Activated CD4-positive, alpha-beta T cell treated with anti-CD3 and anti-CD28 coated beads for 48 hours (primary cell): ENCODE measurements at regions not wholly inside any gene's neighbourhood (a gene's known extent, or its start where the extent isn't known, plus 50 kb on each side); places are given as distances from the start of the nearest gene placed in this dataset.
"Not testable (repeated sequence)": the region's sequence is repeated elsewhere in the genome, so short reads cannot be mapped to it uniquely, and the experiment has no call there.

Experiments used
- DNase-seq: peaks from one replicate; pipeline ENCODE4 v3.0.0-alpha.2; 2020

DNA sequence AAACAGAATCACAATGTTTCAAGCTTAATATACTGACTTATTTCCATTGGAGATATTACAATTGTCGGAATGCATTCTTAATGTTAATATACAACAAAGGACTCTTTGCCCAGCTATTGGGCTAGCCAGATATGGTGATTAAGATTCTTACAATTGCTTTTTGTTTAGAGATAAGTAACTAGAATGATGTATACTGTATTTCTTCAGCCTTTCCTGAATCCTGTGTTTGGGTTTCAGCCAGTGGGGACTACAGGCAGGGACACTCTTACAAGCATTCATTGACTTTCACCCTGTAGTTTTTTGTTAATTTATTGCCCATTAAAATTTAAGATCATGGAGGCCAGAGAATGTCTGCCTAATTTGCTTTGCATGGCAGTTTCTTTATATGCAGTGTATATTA, 254.1 kb upstream of the TMEFF2 start:
- DNase-seq: no peak

DNA sequence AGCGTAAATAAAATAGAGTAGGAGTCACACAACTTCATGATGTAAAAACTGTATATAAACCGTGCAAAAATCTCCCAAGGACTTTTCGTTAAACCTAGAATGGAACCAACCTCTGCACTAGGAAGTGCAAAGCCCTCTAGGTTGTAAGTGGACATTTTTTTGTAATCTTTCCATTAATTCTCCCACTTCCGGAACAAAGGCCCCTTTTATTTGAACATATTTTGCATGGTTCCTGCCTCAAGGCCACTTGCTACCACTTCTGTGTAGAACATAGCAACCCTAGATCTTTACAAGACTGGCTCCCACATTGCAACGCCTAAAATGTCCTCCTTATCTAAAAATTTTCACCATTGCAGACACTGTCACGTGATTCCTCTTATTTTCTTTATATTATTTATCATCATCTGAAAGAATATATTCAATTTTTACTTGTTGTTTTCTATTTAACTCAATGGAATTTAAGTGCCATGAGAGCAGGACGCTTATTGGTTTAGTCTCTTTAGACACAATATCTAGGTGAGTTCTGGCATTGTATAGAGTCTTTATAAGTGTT, 249.6 kb upstream of the TMEFF2 start:
- DNase-seq: no peak

DNA sequence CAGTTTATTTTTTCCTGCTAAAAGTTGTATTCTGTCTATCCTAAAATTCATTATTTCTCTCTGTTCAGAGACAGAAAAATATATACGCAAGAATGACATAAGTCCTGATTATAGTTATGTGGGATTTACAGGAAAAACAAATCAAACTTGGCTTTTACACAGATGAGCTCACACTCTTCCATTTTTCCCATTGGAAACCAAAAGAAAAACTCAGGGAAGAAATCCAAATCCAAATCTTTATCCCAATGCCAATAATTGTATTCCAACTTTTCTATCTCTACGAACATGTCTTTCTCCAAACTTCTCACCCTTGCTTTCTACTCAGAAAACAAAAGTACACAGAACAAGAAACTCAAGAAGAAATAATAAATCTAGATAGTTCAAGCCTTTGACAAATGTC, 249.1 kb upstream of the TMEFF2 start:
- DNase-seq: no peak

GRCh38 chr2:192438239-192438638, 243.5 kb upstream of the TMEFF2 start:
- no peak for DNase-seq

DNA sequence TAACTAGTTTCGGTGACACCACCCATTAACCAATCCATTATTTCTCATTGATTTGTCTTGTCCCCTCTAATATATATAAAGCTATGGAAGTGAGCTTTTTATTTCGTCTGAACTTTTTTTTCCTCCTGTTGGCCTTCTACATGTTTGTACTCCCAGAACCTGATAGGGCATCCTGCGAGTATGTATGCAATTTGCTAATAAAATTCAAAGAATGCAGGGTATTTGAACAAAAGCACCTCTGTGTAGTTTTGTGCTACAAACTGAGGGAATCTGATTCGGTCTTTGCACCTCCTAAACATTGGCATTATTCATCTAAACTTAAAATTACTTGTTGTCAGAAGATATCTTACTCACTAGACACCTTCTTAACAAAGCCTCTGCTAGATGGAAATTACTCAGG, 242.9 kb upstream of the TMEFF2 start:
- no peak for DNase-seq

DNA sequence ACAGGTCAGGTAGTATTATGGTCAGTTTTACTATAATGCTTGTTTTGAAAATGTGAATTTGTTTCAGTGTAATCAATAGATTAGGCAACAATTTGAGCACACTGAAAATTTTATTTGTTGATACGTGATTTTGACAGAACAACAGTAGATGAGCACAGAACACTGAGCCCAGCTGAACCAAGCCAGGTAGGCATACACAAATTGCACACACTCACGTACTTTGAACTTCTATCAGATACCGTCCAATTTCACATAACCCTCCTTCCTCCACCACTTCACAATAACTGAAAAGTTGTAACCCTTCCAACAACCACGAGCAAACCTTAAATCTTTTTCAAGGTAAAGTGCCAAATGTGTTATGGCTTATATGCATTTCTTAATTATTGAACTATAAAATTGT, 229.5 kb upstream of the TMEFF2 start:
- no peak for DNase-seq

- no peak for DNase-seq
Observed at GRCh38 chr2:192419786-192420185, 225.1 kb upstream of the TMEFF2 start.

DNA sequence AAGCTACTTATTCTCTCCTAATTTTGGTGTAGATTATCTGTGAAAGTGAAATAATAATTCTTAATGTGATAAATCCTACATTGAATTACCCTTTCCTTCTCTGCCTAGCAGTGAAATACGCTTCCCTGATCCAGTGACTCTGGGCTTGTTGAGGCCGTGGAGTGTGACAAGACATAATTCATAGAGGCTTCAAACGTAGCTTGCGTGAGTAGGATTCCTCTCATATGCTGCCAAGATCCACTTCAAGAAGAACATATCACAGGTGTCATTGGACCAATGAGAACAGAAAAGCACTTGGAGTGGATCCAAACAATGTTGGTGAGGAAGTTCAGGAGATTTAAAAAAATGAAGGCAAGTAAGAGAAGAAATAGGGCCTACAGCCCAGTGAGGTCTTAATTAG, 221.3 kb upstream of the TMEFF2 start:
- no peak for DNase-seq

- no peak for DNase-seq
Observed at GRCh38 chr2:192414794-192415193, 220.1 kb upstream of the TMEFF2 start.

DNA sequence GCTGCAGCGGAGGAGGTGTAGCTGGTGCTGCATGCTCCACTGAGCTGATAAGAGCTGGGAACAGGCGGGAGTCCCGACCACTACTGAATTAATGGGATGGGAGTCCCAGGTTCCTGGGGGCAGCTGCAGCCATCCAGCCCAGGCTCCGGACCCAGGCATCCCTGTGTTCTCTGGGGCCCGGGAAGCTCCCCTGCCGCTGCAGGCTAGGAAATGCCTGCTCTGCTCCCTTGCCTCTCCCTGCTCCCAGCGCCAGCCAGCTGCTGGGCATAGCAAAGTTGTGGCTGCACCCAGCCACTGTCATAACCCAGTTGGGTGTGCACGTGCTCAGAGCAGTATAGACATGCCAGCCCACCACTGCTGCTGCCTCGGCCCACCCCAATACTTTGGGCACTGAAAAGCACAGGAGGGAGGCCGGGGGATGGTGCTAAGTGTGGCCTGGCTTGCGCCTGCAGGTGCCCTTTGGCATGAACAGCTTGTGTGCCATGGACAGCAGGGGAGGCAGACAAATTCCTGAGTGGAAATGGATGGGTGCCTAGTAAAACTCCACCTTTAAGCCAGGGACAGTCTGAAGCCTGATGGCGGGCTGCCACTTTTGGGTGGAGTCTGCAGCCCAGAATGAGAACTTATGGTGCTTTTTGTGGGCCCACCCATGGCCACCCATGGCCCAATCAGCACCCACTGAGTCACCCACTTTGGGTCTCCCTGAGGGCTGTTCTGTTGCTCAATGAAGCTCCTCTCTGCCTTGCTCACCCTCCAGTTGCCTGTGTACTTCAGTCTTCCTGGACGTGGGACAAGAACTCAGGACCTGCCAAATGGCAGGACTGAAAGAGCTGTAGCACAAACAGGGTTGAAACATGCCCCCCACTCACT, 219.3 kb upstream of the TMEFF2 start:
- DNase-seq: no peak

DNA sequence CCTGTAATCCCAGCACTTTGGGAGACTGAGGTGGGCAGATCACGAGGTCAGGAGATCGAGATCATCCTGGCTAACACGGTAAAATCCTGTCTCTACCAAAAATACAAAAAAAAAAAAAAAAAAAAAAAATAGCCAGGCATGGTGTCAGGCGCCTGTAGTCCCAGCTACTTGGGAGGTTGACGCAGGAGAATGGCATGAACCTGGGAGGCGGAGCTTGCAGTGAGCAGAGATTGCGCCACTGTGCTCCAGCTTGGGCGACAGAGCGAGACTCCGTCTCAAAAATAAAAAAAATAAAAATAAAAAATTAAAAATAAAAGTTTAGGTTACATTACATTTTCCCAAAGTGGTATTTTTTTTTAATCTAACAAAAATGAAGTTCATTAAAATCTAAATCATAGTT, 218.1 kb upstream of the TMEFF2 start:
- DNase-seq: not testable (repeated sequence)

DNA sequence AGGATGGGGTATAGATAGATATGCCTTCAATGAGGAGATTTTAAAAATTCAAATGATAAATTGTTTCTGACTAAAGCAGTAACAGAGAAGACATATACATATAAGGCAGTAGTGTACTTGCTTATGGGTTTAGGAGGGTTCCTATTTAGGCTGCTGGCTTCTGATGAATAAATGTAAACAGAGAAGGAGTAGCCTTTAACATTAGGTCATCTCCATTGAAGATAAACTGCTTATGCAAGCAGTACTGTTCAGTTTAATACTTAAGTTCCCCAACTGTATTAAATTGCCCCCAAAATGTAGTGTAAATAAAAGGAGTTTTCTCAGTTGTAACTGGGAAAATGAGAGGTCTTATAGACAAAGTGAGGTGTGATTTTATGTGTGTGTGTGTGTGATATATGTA, 217.7 kb upstream of the TMEFF2 start:
- DNase-seq: no peak

DNA sequence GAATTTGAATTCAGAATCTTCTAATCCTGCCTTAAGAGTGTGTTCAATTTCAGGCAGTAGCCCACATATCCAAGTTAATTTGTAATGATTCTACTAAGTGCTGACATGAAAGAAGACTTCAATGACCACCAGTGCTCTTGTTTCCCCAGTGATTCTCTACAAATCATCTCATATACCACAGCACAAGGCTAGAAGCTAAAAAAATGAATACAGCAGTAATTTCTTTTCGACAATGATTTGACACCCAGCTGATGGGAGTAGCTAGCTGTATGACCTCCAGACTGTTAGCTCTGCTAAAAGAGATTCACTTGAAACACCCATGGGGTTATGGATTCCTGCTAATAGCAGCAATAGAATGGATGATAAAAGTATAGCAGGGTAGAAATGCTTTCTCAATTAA, 217.0 kb upstream of the TMEFF2 start:
- no peak for DNase-seq

DNA sequence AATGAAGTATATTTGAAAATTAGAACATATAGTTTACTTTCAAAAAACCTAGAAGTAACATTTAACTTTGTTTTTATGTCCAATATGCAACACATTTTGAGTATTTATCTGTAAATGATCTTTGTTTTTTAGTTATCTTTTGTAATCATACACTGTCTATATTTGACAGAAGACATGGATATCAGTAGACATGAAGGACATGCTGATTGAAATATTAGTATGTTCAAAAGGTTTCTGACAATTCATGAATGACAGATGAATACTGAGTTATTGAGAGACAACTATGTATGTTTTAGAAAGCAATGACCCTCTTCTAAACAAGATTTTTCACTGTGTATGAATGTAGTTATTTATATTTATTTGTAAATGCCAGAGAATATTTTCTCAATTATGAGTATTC, 215.6 kb upstream of the TMEFF2 start:
- DNase-seq: no peak

- DNase-seq: no peak
Observed at GRCh38 chr2:192407692-192408091, 213.0 kb upstream of the TMEFF2 start.

- DNase-seq: no peak
Observed at GRCh38 chr2:192398236-192398635, 203.5 kb upstream of the TMEFF2 start.

GRCh38 chr2:192394605-192395004, 199.9 kb upstream of the TMEFF2 start:
- DNase-seq: no peak

GRCh38 chr2:192391041-192391440, 196.3 kb upstream of the TMEFF2 start:
- no peak for DNase-seq

GRCh38 chr2:192390401-192390800, 195.7 kb upstream of the TMEFF2 start:
- DNase-seq: no peak

GRCh38 chr2:192384191-192384590, 189.5 kb upstream of the TMEFF2 start:
- not testable (repeated sequence) for DNase-seq

DNA sequence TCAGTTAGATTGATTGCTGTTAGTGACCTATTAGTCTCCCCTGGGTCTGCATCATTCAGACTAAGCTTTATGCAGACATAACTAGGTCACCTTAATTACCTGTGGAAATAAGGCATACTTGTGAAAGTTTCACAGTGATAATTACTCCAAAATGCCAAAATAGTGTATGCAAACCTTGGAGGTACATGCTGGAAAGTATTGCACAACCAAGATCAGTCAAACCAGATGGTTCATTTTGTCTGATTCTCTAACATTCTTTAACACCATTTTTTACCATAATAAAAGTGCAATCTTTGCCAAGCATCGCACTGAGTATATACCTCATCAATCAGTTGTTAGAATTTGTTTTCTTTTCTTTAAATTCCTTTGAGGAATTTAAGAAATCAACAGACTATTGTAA, 186.3 kb upstream of the TMEFF2 start:
- DNase-seq: no peak

GRCh38 chr2:192379736-192380135, 185.0 kb upstream of the TMEFF2 start:
- DNase-seq: no peak

DNA sequence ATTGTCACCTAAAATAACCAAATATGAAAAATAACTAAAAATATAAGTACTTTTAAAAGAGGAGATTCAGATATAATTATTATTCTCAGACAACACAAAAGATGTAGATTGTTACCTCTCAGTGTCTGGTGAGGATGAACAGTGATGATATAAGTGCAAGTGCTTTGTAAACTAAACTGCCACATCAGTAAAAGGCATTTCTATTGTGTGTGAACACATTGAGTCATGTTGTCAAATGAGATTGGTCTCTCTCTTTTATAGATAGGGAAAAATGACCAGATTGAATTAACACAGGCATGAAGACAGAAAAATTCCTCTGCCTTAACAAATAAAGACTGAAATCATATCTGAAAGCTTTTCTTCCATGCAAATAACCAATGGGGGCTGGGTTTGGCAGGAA, 182.4 kb upstream of the TMEFF2 start:
- no peak for DNase-seq

GRCh38 chr2:192373754-192374153, 179.0 kb upstream of the TMEFF2 start:
- no peak for DNase-seq

DNA sequence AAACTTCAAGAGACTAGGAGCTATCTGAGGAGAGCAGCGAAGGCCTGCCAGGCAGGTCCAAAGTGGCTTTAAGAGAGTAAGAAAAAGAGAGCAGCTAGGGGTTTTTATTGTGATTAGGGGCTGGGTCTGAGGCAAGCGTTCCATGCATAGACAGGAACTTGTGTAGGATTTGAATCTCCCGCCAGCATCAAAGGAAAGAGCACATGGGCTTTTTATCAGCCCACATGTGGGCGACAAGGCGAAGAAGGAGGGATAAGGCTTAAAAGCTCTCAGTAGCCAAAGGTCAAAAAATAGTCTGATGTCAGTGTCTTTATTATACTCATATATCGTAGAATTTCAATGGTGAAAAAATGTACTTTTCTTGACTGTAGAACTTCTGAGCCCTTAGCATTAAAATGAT, 178.5 kb upstream of the TMEFF2 start:
- no peak for DNase-seq
